ENCODE measurements at regions not wholly inside any gene's neighbourhood (a gene's known extent, or its start where the extent isn't known, plus 50 kb on each side); places are given as distances from the start of the nearest gene placed in this dataset.

GRCh38 chr10:125263551-125263950 is 103.2 kb upstream of the CTBP2 start:
- no peaks in the 10 kb centered on the region for H4K20me1 ChIP-seq (ENCODE audit: low read depth)
- no peak overlapping the region for H3K9ac ChIP-seq
- H2AFZ ChIP-seq (replicated peaks), result no peak overlapping the region
- H3K9me3 ChIP-seq (ENCODE audit: low read depth), result no peaks in the 10 kb centered on the region
- no peaks in the 10 kb centered on the region for H3F3A ChIP-seq (ENCODE audit: low read depth)
- Mint-ChIP-seq H3K27ac (no peak overlapping the region), H3K36me3 (no peaks in the 10 kb centered on the region), H3K9me3 (no peaks in the 10 kb centered on the region), H3K27me3 (ENCODE audit: insufficient read depth, low read depth) (peaks cover 5% of the 10 kb centered on the region), H3K4me3 (no peak overlapping the region), H3K4me1 (no peaks in the 10 kb centered on the region)
- H3K27me3 ChIP-seq, result no peaks in the 10 kb centered on the region
- no peak for DNase-seq (ENCODE audit: low spot score)
- no peaks in the 10 kb centered on the region for H3K4me1 ChIP-seq
- no peak overlapping the region for H3K4me2 ChIP-seq
- no peaks in the 10 kb centered on the region for H3K36me3 ChIP-seq
- no peak overlapping the region for H3K4me3 ChIP-seq
- TF ChIP-seq CTCF (IDR thresholded peaks at IDR 0.05) (no peak), EZH2 (IDR thresholded peaks at IDR 0.05) (no peak), EZH2phosphoT487 (IDR thresholded peaks at IDR 0.05) (no peak)
- no peak overlapping the region for H3K27ac ChIP-seq
- no peaks in the 10 kb centered on the region for H3K79me2 ChIP-seq (ENCODE audit: low read depth)

- no peaks in the 10 kb centered on the region for H3K79me2 ChIP-seq (ENCODE audit: low read depth)
- no peak overlapping the region for H3K27ac Mint-ChIP-seq
- H3K4me3 Mint-ChIP-seq, result no peak overlapping the region
- no peak for DNase-seq (ENCODE audit: low spot score)
- H3K4me3 ChIP-seq, result no peak overlapping the region
- no peak overlapping the region for H3K9ac ChIP-seq
- no peak overlapping the region for H3K4me2 ChIP-seq
- no peaks in the 10 kb centered on the region for H3K27me3 ChIP-seq
- H3K36me3 ChIP-seq, result no peaks in the 10 kb centered on the region
- no peaks in the 10 kb centered on the region for H4K20me1 ChIP-seq (ENCODE audit: low read depth)
- H3K27me3 Mint-ChIP-seq (ENCODE audit: insufficient read depth, low read depth), result peaks cover 5% of the 10 kb centered on the region
- no peaks in the 10 kb centered on the region for H3K9me3 Mint-ChIP-seq
- no peak for TF ChIP-seq CTCF (IDR thresholded peaks at IDR 0.05)
- TF ChIP-seq EZH2 (IDR thresholded peaks at IDR 0.05), result no peak
- no peak for TF ChIP-seq EZH2phosphoT487 (IDR thresholded peaks at IDR 0.05)
- H3K4me1 Mint-ChIP-seq, result peaks cover 2% of the 10 kb centered on the region
- no peak overlapping the region for H2AFZ ChIP-seq (replicated peaks)
- no peak overlapping the region for H3K27ac ChIP-seq
- H3K4me1 ChIP-seq, result no peaks in the 10 kb centered on the region
- no peaks in the 10 kb centered on the region for H3F3A ChIP-seq (ENCODE audit: low read depth)
- no peaks in the 10 kb centered on the region for H3K36me3 Mint-ChIP-seq
- no peaks in the 10 kb centered on the region for H3K9me3 ChIP-seq (ENCODE audit: low read depth)
These were observed 102.6 kb upstream of the CTBP2 start for GRCh38 chr10:125262920-125263319.

- TF ChIP-seq CTCF (IDR thresholded peaks at IDR 0.05), result no peak
- no peak for TF ChIP-seq EZH2phosphoT487 (IDR thresholded peaks at IDR 0.05)
- no peak for TF ChIP-seq EZH2 (IDR thresholded peaks at IDR 0.05)
- Histone ChIP-seq H3K4me1 (no peaks in the 10 kb centered on the region), H3K27ac (no peak overlapping the region), H3K4me3 (no peak overlapping the region), H3K9ac (no peak overlapping the region), H3K9me3 (ENCODE audit: low read depth) (no peaks in the 10 kb centered on the region), H3K36me3 (no peaks in the 10 kb centered on the region), H3F3A (ENCODE audit: low read depth) (no peaks in the 10 kb centered on the region), H4K20me1 (ENCODE audit: low read depth) (no peaks in the 10 kb centered on the region), H2AFZ (replicated peaks) (no peak overlapping the region), H3K4me2 (no peak overlapping the region), H3K27me3 (no peaks in the 10 kb centered on the region), H3K79me2 (ENCODE audit: low read depth) (no peaks in the 10 kb centered on the region)
- Mint-ChIP-seq H3K9me3 (no peaks in the 10 kb centered on the region), H3K27me3 (ENCODE audit: insufficient read depth, low read depth) (peaks cover 5% of the 10 kb centered on the region), H3K4me1 (peaks cover 2% of the 10 kb centered on the region), H3K36me3 (no peaks in the 10 kb centered on the region), H3K4me3 (no peak overlapping the region), H3K27ac (no peak overlapping the region)
- DNase-seq (ENCODE audit: low spot score), result no peak
These were observed 102.0 kb upstream of the CTBP2 start for GRCh38 chr10:125262409-125262808.

All from neural progenitor cell (in vitro differentiated cells).